PC-9 (cell line): ENCODE measurements at regions not wholly inside any gene's neighbourhood (a gene's known extent, or its start where the extent isn't known, plus 50 kb on each side); places are given as distances from the start of the nearest gene placed in this dataset.

ENCODE experiments used
- BruUV-seq: library from RNA; stranded (reverse); fragments of 400-500 nt; replicated peaks from 2 replicates; lab custom pipeline; 2021; lab: Mats Ljungman, UMichigan
- CTCF ChIA-PET: fragments of 300-600 bp; sonication (Branson Sonifier 250); formaldehyde crosslinking; loops from one replicate; lab custom pipeline; 2022; ENCODE audit warnings: antibody characterized with exemption; lab: Charles Lee
- POLR2A ChIA-PET: fragments of 300-600 bp; sonication (Branson Sonifier 250); formaldehyde crosslinking; loops from one replicate; lab custom pipeline; 2022; ENCODE audit warnings: antibody characterized with exemption; ENCODE audit not compliant: unreplicated experiment; lab: Charles Lee
- DNase-seq, 2 experiments: peaks; one replicate each; pipeline versions ENCODE4 v3.0.0 to v3.0.0-alpha.2; 2015 to 2022; ENCODE audit warnings: mixed read lengths in 1 of 2
- H2AFZ ChIP-seq: fragments of 200-600 bp; sonication (generic); 2 replicates; pipeline ENCODE4 v1.8.1; 2017; ENCODE audit warnings: antibody characterized with exemption
- H3F3A ChIP-seq: fragments of 200-600 bp; sonication (generic); 2 replicates; pipeline ENCODE4 v1.8.1; 2017; ENCODE audit warnings: antibody characterized with exemption, mild to moderate bottlenecking, low read depth; ENCODE audit not compliant: insufficient read depth
- H3K27ac ChIP-seq: fragments of 200-600 bp; sonication (generic); 2 replicates; pipeline ENCODE4 v1.6.1; 2016; ENCODE audit warnings: mixed run types
- H3K27me3 ChIP-seq: fragments of 200-600 bp; sonication (generic); 2 replicates; pipeline ENCODE4 v1.6.1; 2016; ENCODE audit warnings: low read depth, mixed run types; ENCODE audit not compliant: insufficient read depth
- H3K36me3 ChIP-seq: fragments of 200-600 bp; sonication (generic); 2 replicates; pipeline ENCODE4 v1.6.1; 2016; ENCODE audit warnings: low read depth, mixed run types
- H3K4me1 ChIP-seq: fragments of 200-600 bp; sonication (generic); replicated peaks from 2 replicates; pipeline ENCODE4 v1.6.1; 2016; ENCODE audit warnings: mixed run types; ENCODE audit not compliant: insufficient read depth
- H3K4me2 ChIP-seq: fragments of 200-600 bp; sonication (generic); 2 replicates; pipeline ENCODE4 v1.6.1; 2017; ENCODE audit warnings: mixed run types
- H3K4me3 ChIP-seq: fragments of 200-600 bp; sonication (generic); 2 replicates; pipeline ENCODE4 v1.6.1; 2016; ENCODE audit warnings: mixed run types
- H3K79me2 ChIP-seq: fragments of 200-600 bp; sonication (generic); 2 replicates; pipeline ENCODE4 v1.6.1; 2017; ENCODE audit warnings: low read depth, mixed run types
- H3K9me2 ChIP-seq: fragments of 200-600 bp; sonication (generic); 2 replicates; pipeline ENCODE4 v1.8.1; 2017; ENCODE audit warnings: mild to moderate bottlenecking; ENCODE audit not compliant: insufficient read depth
- H3K9me3 ChIP-seq: fragments of 200-600 bp; sonication (generic); 2 replicates; pipeline ENCODE4 v1.8.1; 2016; ENCODE audit warnings: low read depth; ENCODE audit not compliant: insufficient read depth
- H4K20me1 ChIP-seq: fragments of 200-600 bp; sonication (generic); 2 replicates; pipeline ENCODE4 v1.8.1; 2017; ENCODE audit not compliant: insufficient read depth
- EZH2 ChIP-seq: fragments of 200-600 bp; sonication (generic); IDR thresholded peaks from 2 replicates; pipeline ENCODE4 v1.8.0; 2017; ENCODE audit warnings: antibody characterized with exemption, low read depth
- intact Hi-C: fragments of 100-400 bp; cut with micrococcal nuclease; formaldehyde crosslinking; loops from one replicate; pipeline ENCODE4 v1.10.0; 2022; ENCODE audit not compliant: unreplicated experiment
- TF ChIP-seq, protein P1 (sequence below): fragments of 200-600 bp; sonication (generic); conservative IDR thresholded peaks from 2 replicates; pipeline ENCODE4 v1.6.1; 2017; ENCODE audit warnings: mixed run types, antibody characterized with exemption, mild to moderate bottlenecking, moderate library complexity

DNA sequence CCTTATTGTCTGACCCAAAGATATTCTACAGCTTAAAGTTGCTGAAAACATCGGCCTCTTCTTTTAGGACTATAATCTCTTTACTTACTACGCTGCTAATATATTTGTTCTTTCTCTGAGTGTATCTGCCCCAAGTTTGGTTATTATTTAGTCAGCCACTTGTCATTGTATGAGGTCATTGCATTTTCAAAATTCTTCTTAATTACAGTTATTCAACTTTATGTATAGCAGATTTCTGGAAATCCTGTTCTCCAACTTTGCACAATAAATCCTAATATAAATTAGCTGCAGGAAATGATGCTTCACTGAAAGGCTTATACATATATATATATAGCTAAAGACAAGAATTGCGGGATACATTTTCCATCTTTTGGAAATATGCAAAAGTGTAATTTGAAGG is 88.5 kb upstream of the HIVEP1 start:
- no peak overlapping the region for H3K27ac ChIP-seq
- H2AFZ ChIP-seq, result 0 out of 2 replicates have a peak overlapping the region, but pooled peaks have one; percentile 1
- no peak for DNase-seq
- intact Hi-C loops, result loop anchor here (5.0 kb wide), 1 partner anchor 84 kb away; no protein-coding TSS in a partner anchor
- H3K27me3 ChIP-seq, result no peaks in the 10 kb centered on the region
- no peak overlapping the region for H3K4me2 ChIP-seq
- POLR2A ChIA-PET, result interaction anchor here (0.8 kb wide), 1 partner anchor 439 kb away, joined by 6 read pairs; no protein-coding TSS in a partner anchor
- H3K4me1 ChIP-seq, result peaks cover 18% of the 10 kb centered on the region
- peaks cover 14% of the 10 kb centered on the region; the same call in 1 of the 2 replicates for H3F3A ChIP-seq
- H3K4me3 ChIP-seq, result no peak overlapping the region
- H3K36me3 ChIP-seq, result no peaks in the 10 kb centered on the region
- no TSS peak for BruUV-seq
- H4K20me1 ChIP-seq, result no peaks in the 10 kb centered on the region
- no peaks in the 10 kb centered on the region for H3K9me2 ChIP-seq
- CTCF ChIA-PET, result no interaction called here
- no peaks in the 10 kb centered on the region for H3K79me2 ChIP-seq
- TF ChIP-seq, protein P1, sequence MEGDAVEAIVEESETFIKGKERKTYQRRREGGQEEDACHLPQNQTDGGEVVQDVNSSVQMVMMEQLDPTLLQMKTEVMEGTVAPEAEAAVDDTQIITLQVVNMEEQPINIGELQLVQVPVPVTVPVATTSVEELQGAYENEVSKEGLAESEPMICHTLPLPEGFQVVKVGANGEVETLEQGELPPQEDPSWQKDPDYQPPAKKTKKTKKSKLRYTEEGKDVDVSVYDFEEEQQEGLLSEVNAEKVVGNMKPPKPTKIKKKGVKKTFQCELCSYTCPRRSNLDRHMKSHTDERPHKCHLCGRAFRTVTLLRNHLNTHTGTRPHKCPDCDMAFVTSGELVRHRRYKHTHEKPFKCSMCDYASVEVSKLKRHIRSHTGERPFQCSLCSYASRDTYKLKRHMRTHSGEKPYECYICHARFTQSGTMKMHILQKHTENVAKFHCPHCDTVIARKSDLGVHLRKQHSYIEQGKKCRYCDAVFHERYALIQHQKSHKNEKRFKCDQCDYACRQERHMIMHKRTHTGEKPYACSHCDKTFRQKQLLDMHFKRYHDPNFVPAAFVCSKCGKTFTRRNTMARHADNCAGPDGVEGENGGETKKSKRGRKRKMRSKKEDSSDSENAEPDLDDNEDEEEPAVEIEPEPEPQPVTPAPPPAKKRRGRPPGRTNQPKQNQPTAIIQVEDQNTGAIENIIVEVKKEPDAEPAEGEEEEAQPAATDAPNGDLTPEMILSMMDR, result no peak
- TF ChIP-seq EZH2, result no peak
- no peaks in the 10 kb centered on the region for H3K9me3 ChIP-seq

DNA sequence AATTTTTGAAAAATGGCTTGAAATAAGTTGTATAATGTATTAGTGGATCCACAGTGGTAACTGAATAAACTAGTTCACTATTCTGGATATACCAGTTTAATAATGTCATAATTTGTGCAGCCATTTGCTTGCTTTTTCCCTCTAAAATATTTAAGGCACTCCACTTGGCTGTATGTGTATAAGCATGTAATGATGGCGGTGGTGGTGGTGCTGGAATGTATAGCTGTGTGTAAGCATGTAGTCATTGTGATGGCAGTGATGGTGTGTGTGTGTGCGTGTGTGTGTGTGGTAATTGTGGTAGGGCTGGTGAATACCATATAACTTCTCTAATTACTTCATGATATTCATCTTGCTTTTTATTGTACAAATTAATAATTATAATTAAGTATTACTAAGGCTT is 89.2 kb upstream of the HIVEP1 start:
- POLR2A ChIA-PET, result interaction anchor here (0.8 kb wide), 1 partner anchor 440 kb away, joined by 6 read pairs; no protein-coding TSS in a partner anchor
- no TSS peak for BruUV-seq

DNA sequence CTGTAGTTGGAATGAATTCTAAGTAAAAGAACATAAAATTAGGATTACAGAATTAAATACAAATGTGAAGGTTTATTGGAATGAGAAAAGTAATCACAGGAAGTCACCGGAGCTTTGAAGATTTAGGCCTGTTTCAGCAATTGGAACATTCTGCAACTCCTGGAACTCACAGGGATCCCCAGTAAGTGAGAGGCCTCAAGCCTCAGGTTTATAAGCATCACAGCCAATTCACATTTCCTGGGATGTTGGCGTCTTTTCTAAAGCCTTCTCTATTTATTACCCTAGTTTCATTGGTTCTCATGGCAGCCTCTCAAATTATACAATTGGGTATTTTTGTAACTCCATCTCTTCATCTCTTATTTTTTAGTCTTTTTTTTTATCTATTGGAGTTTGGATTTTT is 90.4 kb upstream of the HIVEP1 start:
- no peaks in the 10 kb centered on the region for H3K79me2 ChIP-seq
- H3K4me2 ChIP-seq, result peak overlapping the region; percentile 50
- peaks cover 14% of the 10 kb centered on the region; the same call in 1 of the 2 replicates for H3F3A ChIP-seq
- no peaks in the 10 kb centered on the region for H4K20me1 ChIP-seq
- H3K9me2 ChIP-seq, result no peaks in the 10 kb centered on the region
- DNase-seq, result no peak
- H3K36me3 ChIP-seq, result no peaks in the 10 kb centered on the region
- no TSS peak for BruUV-seq
- ChIA-PET POLR2A (interaction anchor here (0.6 kb wide), 1 partner anchor 522 kb away, joined by 7 read pairs; no protein-coding TSS in a partner anchor), CTCF (no interaction called here)
- peak overlapping the region; percentile 55 for H3K27ac ChIP-seq
- intact Hi-C loops, result loop anchor here (5.0 kb wide), 1 partner anchor 86 kb away; no protein-coding TSS in a partner anchor
- H3K4me1 ChIP-seq, result peaks cover 18% of the 10 kb centered on the region
- H3K9me3 ChIP-seq, result no peaks in the 10 kb centered on the region
- no peak overlapping the region for H3K4me3 ChIP-seq
- no peaks in the 10 kb centered on the region for H3K27me3 ChIP-seq
- H2AFZ ChIP-seq, result peak overlapping the region; percentile 68
- TF ChIP-seq EZH2, result no peak
- TF ChIP-seq, protein P1, result no peak

More for the DNA sequence above, 89.2 kb upstream of the HIVEP1 start:
- peaks cover 14% of the 10 kb centered on the region; the same call in 1 of the 2 replicates for H3F3A ChIP-seq
- no peaks in the 10 kb centered on the region for H3K27me3 ChIP-seq
- no peaks in the 10 kb centered on the region for H3K9me3 ChIP-seq
- no peaks in the 10 kb centered on the region for H3K36me3 ChIP-seq
- no peak overlapping the region for H3K27ac ChIP-seq
- intact Hi-C loops, result loop anchor here (5.0 kb wide), 1 partner anchor 84 kb away; no protein-coding TSS in a partner anchor
- no peaks in the 10 kb centered on the region for H3K9me2 ChIP-seq
- CTCF ChIA-PET, result no interaction called here
- peaks cover 18% of the 10 kb centered on the region for H3K4me1 ChIP-seq
- no peak overlapping the region for H3K4me2 ChIP-seq
- no peak overlapping the region for H2AFZ ChIP-seq
- TF ChIP-seq, protein P1, result no peak
- TF ChIP-seq EZH2, result no peak
- DNase-seq, result no peak
- H3K4me3 ChIP-seq, result no peak overlapping the region
- no peaks in the 10 kb centered on the region for H4K20me1 ChIP-seq
- H3K79me2 ChIP-seq, result no peaks in the 10 kb centered on the region
